Hematopoietic multipotent progenitor cell treated with erythropoietin and hydrocortisone succinate and interleukin-3 and kit ligand, for 6 days (in vitro differentiated cells): ENCODE measurements at regions not wholly inside any gene's neighbourhood (a gene's known extent, or its start where the extent isn't known, plus 50 kb on each side); places are given as distances from the start of the nearest gene placed in this dataset.
"Not testable (repeated sequence)": the region's sequence is repeated elsewhere in the genome, so short reads cannot be mapped to it uniquely, and the experiment has no call there.

Experiments
- DNase-seq: peaks from one replicate; pipeline ENCODE4 v3.0.0-alpha.2; 2015

DNA sequence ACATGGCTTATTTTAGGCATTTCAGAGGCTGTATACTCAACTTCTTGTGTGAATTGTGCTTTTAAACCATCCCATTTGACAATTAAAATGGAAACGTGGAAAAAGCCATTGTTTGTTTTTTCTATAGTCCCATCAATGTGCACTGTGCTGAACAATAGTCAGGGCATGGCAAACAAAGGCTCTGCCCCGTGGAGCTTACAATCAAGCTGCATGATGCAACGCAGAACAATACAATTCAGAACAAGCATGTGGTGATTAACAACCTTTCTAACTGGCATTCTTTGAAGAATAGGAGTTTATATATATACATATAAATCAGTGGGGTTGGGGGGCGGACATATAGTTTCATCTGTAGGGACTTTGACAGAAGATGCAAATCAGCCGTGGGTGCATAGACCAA is 2125.4 kb upstream of the WWC1 start:
- DNase-seq = no peak

DNA sequence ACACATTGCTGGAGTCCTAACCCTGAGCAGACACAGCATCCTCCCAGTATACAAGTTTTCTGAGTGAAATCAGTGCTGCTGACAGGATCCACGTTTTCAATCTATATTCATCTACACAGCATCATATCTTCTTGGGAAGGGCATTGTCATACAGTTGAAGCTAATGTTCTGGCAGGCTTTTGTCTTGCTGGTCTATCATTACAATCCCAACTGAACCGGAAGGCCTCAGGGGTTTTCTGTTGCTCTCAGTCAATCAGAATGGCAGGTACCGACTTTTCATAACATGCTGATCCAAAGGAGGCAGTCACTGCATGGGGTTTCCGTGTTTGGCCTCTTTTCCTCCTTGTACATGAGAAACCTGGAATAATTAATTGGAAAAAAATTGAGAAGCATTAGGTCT is 2118.8 kb upstream of the WWC1 start:
- no peak for DNase-seq

DNA sequence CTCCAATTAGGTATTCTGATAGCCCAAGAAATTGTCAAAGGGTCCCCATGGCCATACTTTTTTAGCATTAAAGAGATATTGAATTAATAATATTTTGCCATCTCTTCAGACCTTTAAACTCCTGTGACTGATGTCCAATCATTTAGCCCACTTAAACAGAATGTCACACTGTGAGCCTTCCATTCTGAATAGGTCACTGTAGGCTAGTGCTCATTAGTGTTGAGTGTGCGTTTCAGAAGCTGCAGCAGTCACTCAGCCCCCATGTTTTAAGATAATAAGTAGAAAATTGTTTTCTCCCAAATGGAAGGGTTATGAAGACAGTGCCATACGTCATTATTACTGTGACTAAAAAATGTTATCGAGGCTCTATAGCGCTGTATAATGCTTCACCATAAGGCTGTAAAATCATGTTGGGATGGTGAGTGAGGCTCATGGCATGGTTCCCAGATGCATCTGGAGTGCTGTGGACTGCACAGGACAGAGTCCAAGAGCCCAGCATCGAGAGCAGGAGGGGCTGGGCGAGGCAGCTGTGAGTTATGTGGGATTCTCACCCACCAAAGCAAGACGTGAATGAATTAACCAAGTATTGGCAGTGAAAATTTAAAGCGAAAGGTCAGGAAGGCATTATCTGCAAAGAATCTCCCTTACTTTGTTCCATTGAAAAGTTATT is 2112.9 kb upstream of the WWC1 start:
- DNase-seq = no peak

DNA sequence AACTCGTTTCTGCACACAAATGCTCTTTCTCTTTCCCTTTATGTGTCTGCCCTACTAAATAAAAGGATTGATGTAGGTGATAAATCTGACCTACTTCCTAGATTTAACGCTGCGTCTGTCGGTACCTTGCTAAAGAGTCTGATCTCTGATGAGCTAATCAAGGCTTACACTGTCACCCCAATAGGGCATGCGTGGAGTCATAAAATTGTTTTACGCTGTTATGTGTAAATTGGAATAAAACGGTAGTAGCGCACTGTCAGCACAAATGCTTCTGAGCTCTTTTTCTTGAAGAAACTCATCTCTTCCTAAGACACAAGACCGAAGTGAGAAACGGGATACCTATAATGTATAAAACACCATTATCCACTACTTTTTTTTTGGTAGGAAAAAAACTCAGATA is 2106.3 kb upstream of the WWC1 start:
- DNase-seq = no peak

DNA sequence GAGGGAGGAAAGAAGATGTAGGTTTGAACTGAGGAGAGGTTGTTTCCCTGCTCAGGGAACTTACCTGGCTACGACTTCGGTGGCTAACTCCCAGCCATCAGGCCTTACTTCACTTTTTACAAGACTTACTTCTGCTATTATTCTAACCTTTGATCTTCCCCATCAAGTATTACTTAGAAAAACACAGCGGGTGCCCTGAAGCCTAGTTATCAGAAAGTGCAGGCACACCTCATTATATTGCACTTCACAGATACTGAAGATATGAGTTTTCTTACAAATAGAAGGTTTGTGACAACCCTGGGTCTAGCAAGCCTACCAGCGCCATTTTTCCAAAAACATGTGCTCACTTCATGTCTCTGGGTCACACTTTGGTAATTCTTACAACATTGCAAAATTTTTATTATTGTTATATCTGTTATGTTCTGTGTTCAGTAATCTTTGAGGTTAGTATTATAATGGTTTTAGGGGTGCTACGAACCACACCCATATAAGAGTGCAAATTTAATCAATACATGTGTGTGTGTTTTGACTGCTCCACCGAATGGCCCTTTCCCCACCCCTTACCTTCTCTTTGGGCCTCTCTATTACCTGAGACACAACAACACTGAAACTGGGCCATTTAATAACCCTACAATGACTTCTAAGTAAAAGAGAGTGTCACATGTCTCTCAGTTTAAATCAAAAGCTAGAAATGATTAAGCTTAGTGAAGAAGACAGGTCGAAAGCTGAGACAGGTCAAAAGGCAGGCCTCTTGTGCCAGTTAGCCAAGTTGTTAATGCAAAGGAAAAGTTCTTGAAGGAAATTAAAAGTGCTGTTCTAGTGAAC is 2102.7 kb upstream of the WWC1 start:
- no peak for DNase-seq

DNA sequence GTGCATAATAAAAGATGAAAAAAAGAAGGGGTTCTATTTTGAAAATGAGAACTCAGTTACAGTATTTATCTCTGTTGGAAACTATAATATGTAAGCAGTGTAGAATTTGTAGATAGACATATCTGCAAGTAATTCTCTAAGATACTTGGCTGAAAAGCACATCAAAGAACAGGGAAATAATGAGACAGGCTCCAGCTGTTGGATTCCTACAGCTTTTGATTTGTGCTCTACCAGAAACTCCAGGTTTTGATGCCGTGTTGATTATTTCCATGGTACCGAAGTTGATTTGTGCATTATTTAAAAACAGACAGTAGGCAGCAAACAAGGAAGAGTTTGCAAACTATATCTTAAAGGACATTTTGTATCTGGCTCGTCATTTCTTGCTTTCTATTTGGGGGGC is 2098.7 kb upstream of the WWC1 start:
- DNase-seq = no peak

DNA sequence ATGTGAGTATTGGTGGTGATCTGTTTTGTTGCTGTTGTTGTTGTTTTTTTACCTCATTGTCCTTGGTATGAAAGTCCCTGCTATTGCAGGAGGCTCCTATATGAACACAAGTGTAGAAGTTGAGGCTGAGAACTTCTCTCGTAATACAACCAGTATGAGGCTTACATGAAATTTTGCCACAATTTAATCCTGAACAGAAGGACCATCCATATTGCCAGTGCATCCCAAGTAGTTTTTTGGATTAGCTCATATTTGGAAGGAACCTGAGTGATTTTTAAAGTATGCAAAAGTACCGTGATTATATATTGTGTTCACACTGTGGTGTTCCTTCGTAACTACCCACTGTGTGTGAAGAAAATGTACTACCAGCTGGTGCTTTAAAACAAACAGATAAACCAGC is 2095.5 kb upstream of the WWC1 start:
- DNase-seq = no peak

DNA sequence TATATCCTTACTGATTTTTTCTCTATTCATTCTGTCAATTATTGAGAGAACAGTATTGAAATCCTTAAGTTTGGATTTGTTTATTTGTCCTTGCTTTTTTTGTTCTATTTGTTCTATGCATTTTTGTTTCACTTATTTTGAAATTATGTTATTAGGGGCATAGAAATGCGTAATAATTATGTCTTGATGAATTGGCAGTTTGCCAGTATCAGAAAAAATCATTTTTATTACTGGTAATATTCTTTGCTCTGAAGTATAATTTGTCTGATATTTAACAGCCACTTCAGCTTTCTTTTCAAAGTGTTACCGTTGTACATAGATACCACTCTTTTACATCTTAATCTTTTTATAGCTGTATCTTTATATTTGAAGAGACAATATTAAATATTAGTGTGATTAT is 2090.9 kb upstream of the WWC1 start:
- DNase-seq = no peak

DNA sequence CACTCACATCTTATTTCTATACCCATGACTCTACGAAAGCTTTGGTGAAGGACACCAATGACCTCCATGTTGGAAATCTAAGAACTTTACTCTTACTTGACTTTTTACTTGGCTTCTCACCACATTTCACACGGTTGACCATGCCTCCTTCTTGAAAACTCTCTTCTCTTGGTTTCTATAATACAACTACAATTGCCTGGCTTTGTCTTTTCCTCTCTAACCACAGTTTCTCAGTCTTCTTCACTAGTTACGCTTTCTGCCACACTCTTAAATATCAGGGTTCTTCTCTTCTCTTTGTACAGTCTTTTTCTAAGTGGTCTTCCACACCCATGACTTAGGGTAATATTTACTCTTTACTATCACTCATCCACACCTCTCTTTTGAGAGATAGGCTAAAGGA is 2079.8 kb upstream of the WWC1 start:
- no peak for DNase-seq

DNA sequence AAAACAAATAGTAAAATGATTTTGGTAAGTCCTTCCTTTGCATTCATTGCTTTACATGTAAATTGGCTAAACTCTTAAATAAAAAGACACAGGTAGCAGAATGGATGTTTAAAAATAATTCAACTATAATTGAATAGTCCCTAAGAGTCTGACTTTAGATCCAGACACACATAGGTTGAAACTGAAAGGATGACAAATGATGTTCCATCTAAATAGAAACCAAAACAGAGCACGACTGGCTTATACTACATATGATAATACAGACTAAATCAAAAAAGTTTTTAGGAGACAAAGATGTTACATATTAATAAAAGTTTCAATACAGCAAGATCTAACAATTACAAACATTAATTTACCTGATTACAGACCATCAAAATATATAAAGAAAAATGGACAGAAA is 2055.1 kb upstream of the WWC1 start:
- DNase-seq = no peak

DNA sequence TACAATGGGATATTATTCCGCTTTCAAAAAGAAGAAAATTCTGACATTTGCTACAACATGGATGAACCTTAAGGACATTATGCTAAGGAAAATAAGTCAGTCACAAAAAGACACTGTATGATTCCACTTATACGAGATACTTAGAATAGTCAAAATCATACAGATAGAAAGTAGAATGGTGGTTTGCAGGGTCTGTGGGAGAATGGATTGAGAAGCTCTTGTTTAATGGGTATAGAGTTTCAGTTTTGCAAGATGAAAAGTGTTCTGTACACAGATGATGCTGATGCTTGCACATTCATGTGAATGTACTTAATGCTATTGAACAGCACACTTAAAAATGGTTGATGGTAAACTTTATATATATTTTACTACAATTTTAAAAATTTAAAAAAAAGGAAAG is 2050.7 kb upstream of the WWC1 start:
- no peak for DNase-seq

DNA sequence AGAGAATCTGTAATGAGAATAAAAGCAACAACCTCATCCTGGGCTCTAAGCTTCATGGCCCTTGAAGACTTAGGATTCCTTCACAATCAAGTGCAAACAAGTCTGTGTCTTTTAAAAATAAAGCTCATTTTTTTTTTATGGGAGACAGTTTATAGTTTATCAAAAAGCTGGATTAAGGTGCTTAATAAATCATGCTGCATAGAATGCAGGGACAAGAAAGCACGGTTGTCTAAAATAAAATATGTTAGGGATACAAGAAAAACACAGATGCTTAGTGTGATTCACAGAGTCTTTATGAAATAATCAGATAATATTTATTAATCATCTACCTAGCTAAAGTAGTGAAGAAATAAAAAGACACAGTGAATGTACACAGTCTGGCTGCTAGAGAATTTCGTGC is 2045.9 kb upstream of the WWC1 start:
- no peak for DNase-seq

DNA sequence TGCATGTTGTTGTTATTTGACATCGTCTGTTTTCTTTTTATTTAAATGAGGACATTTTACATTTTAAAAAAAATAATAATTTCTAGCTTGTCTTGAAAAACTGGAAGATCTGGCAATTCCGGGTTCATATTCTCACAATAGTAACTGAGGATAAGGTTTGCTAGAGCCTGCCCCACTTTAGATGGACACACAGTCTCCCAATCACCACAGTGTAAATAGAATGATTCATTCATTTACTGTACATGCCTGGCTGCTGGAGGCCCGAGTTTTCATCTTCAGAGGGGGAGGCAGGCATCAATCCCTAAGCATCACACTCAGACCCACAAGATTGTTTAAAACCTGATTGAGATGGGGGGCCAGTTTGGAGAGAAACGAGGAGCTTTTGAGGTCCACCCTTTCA is 2039.7 kb upstream of the WWC1 start:
- no peak for DNase-seq

DNA sequence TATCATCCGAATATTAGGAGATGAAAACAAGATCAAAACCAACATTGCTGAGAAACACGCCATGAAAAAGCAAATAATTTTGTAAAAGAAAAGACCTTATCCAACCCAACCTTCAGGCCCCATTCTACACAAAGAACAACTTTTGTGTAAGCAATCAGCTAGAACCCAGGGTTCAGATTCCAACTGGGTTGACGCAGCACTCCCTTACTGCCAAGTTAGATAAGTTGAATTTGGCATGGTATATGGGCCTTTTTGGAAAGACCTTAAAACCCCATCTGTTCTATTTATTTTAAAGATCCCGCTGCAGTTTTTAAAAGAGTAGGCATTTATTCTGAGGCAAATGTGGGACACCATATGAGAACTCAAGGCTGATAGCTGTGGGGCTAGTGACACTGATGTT is 2033.8 kb upstream of the WWC1 start:
- DNase-seq = no peak

DNA sequence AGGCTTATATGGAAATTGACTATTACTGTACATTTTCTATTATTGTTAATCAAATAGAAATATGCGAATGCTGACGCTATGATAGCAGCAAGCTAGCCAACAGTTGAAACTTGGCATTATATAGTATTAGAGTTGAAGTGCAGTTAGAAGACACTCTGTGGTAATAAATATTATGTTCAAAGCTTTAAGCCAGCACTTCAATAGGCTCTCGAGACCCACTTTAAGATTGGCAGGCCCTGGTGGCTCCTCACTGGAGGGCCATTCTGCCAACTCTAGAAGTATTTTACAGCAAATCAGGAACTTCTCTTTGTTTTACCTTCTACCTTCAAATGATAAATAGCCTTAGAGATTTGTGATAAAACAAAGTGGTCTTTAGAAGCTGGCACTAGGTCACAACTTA is 2029.0 kb upstream of the WWC1 start:
- no peak for DNase-seq

DNA sequence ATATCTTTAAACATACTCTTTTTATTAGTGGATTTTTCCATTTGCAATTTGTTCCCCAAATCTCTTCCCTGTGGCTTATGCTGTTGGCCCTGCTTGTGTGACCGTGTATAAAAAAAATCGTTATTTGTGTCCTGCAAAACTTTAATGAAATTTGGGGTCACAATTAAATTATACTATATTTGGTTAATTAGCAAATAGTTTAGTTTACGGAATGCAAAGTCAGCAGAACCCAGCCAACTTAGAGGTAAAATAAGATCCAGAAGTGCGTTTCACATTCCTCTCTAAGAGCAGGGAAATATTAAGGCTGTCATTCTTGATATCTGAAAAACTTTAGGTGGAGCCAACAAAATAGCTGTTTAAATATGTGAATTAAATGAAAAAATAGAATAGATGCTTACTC is 2023.5 kb upstream of the WWC1 start:
- DNase-seq = no peak

DNA sequence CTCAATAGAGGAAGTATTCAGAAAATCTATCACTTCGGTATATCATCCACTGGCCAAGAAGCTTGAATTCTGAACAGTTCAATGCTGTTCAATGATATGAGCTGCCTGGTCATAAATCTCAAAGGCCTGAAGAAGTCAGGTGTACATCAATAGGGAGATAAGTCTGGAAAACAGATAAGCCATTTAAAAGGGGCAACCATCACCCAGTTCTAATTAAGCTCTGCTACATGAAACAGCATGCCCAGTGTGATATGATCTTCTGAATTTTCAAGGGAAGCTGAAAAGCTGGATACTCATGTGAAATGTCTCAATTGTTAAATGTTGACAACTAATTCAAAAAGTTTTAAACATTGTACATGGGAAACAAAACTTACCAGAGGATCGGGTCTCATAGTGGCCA is 2020.7 kb upstream of the WWC1 start:
- no peak for DNase-seq

DNA sequence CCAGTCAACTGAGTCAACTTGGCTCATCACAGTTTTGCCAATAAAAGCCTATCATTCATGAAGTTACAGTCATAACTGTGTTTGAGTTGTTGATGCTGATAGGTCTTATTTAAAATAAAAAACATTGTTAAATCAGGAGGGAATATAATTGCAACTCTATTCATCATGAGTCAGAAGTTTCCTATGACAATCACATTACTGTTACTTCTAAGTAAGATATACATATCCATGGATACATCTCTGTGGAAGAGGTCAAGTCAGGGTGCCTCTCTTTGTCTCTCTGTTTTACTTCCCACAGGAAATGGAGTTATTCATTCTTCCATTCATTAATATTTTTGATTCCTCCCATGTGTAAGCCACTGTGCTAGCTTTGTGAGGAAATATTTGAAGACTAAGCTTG is 2015.4 kb upstream of the WWC1 start:
- DNase-seq = no peak

DNA sequence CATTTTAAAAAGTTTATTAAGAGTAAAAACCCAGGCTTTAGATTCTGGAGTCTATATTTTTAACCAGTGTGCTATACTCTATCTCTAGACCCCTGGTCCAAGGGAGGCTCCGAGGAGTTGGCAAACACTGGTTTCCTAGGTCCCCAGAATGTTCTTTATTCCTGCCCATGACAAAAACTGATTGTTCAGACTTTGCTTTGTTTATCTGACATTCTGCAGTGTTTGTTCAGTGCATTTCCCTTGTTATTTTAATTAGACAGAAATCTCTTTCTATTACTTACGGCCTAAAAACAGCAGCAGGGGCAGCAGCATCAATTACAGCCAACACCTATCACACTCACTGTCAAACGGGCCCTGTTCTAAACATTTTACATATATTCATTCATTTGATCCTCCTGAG is 2011.6 kb upstream of the WWC1 start:
- DNase-seq = no peak

DNA sequence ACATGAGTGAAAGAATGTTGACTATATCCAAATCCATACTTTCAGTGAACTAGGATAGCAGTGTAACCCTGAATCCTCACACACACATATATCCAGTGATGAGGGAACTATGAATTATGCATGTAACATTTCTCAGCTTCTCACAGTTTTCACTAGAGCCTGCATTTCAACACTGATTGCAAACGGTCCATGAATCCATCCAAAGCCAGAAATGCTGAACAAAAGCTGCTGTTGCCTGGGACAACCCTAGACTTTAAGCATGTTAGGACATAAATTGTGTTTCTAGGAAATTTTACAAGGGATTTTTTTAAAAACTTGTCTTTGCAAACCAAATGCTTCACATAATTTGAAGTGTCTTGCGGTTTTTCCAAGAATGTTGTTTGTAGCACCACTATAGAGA is 2010.0 kb upstream of the WWC1 start:
- no peak for DNase-seq

DNA sequence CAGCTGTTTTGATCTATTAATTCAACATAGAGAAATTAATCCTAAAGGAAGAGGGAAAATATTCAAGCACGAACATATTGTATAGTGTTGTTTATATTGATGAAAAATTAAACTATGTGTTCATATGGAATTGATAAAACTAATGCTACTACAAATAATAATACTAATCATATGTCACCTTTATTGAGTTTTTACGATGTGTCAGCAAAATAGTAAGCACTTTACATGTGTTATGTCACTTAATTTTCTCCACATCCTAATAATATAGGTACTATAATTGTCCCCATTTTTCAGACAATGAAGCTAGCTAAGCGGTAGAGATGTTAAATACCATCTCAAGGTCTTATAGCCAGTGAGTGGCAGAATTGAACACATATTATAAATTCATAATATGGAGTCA is 2008.5 kb upstream of the WWC1 start:
- no peak for DNase-seq

DNA sequence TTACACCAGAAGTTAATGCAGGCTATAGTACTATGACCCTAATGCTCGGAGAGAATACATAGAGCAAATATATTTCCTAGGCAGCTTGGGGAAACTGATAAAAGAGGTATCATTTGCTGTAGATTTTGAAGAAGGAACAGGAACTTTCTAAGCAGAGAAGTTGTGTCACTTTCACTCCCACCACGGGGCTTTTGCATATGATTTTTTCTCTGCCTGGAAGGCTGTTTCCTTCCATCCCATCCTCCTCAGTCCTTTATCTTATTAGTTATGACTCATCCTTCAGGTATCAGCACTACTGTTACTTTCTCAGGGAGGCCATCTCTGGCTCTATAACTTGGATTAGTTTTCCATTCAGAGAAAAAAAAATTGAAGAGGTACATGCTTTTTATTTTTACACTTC is 2006.1 kb upstream of the WWC1 start:
- no peak for DNase-seq

DNA sequence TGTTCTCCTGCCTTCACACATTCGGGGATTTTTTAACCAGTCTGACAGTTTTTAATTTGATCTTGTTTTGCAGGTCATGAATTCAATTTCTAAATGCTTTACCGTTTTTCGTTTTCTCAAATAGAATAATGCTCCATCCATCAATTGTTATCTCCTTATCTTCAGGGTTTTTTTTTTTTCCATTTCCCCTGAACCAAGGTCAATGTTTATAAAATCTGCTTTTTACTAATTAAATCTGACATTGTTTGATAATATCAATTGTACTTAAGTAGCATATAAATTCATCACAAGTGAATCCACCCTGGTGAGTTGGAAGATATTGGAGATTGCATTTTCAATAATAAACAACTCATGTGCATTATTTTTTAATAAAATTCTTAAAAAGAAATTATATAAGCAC is 2004.6 kb upstream of the WWC1 start:
- DNase-seq = no peak

DNA sequence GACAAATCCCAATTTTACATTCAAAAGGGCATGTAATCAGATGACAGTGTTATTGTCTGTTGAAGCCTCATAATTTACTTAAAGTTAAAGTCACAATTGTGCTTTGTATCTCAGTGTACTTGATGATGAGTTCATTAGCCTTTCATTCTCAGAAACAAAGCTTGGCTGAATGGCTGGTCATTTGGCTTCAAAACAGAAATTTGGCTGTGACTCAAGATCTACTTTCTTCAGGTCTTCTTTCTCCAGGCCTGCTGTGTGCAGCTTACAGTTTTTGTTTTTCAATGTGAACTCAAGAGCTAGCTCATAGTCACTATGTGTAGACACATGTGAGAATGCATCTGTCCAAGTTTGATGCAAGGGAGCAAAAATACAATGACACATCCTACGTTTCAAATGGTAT is 2003.6 kb upstream of the WWC1 start:
- DNase-seq = no peak

DNA sequence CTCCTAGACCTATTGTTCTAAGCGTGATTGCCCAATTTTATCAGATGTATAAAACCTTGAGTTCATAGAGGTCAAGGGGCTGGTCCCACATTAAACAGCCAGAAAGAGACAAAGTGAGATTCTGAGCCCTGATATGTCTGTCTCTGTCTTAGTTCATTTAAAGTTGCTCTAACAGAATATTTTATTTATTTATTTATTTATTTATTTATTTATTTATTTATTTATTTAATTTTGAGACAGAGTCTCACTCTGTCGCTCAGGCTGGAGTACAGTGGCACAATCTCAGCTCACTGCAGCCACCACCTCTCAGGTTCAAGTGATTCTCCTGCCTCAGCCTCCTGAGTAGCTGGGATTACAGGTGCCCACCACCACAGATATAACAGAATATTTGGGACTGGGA is 1999.6 kb upstream of the WWC1 start:
- not testable (repeated sequence) for DNase-seq
